ENCODE measurements at regions not wholly inside any gene's neighbourhood (a gene's known extent, or its start where the extent isn't known, plus 50 kb on each side); places are given as distances from the start of the nearest gene placed in this dataset.

GRCh38 chr12:116429826-116430360 is 129.3 kb upstream of the MAP1LC3B2 start:
- no peak for TF ChIP-seq RFX5 (IDR thresholded peaks at IDR 0.05; ENCODE audit: low read depth, low read length)
- no peak for TF ChIP-seq NFE2L2 (IDR thresholded peaks at IDR 0.05; ENCODE audit: low read depth, low read length)
- no peak for TF ChIP-seq ELK1 (IDR thresholded peaks at IDR 0.05; ENCODE audit: borderline replicate concordance, low read depth, low read length)
- no peak for TF ChIP-seq USF2 (IDR thresholded peaks at IDR 0.05; ENCODE audit: low read depth, low read length)
- TF ChIP-seq RAD21 (IDR thresholded peaks at IDR 0.05; ENCODE audit: low read length), result no peak
- no peak for TF ChIP-seq MAFK (IDR thresholded peaks at IDR 0.05; ENCODE audit: low read depth, low read length)
- H3K27ac ChIP-seq (ENCODE audit: insufficient read depth, low read length), result no peak overlapping the region
- H2AFZ ChIP-seq (replicated peaks; ENCODE audit: low read length, poor library complexity), result no peak overlapping the region
- no peak overlapping the region for H2BK120ac ChIP-seq (ENCODE audit: low read depth, low read length)
- H3K27me3 ChIP-seq (ENCODE audit: control insufficient read depth, insufficient read depth, low read length), result no peaks in the 10 kb centered on the region
- intact Hi-C loops (cut with micrococcal nuclease), result loop anchor here (2.0 to 10.0 kb wide), 6 partner anchors 48 to 433 kb away; no protein-coding TSS in a partner anchor
- H3K4me2 ChIP-seq (ENCODE audit: low read depth, low read length), result no peak overlapping the region
- H3K4me1 ChIP-seq (ENCODE audit: control insufficient read depth, insufficient read depth, low read length), result peaks cover 17% of the 10 kb centered on the region
- H3K23ac ChIP-seq (ENCODE audit: low read depth, low read length), result no peak overlapping the region
- H4K91ac ChIP-seq (ENCODE audit: insufficient read depth, low read depth, low read length), result no peak overlapping the region
- no peak overlapping the region for H4K8ac ChIP-seq (ENCODE audit: low read depth in 2 of 2, low read length in 2 of 2)
- no peak overlapping the region for H2BK20ac ChIP-seq (ENCODE audit: low read depth, low read length)
- H3K36me3 ChIP-seq (ENCODE audit: control insufficient read depth, insufficient read depth, low read length), result no peaks in the 10 kb centered on the region
- H4K20me1 ChIP-seq (ENCODE audit: insufficient read depth, low read length), result no peaks in the 10 kb centered on the region
- H4K5ac ChIP-seq (ENCODE audit: low read depth, low read length), result no peak overlapping the region
- in situ Hi-C loops (cut with MboI; ENCODE audit: low sequenced_read_pairs), result no loop called here
- DNase-seq (no peak), ATAC-seq (ENCODE audit: low read depth) (no peak)
- H2BK5ac ChIP-seq (ENCODE audit: low read depth, low read length, poor library complexity, severe bottlenecking), result no peak overlapping the region
- CTCF ChIA-PET, result interaction anchor here (0.6 to 0.9 kb wide), 2 partner anchors 12 to 53 kb away, joined by 3 to 4 read pairs; no protein-coding TSS in a partner anchor
- H3K4ac ChIP-seq (ENCODE audit: low read depth, low read length), result no peak overlapping the region
- POLR2A ChIA-PET (ENCODE audit: unreplicated experiment), result no interaction called here
- no peak overlapping the region for H3K56ac ChIP-seq (ENCODE audit: extremely low read depth, insufficient read depth, low read length)
- H3K14ac ChIP-seq (replicated peaks; ENCODE audit: low read depth, low read length), result no peak overlapping the region
- H3K79me1 ChIP-seq (ENCODE audit: low read depth in 1 of 2, low read length in 2 of 2), result no peaks in the 10 kb centered on the region
- H3K9me1 ChIP-seq (ENCODE audit: insufficient read depth, low read length), result 0 out of 2 replicates have a peak, but pooled peaks cover 3% of the 10 kb centered on the region
- H2BK15ac ChIP-seq (ENCODE audit: low read depth, low read length), result no peak overlapping the region
- H2AK5ac ChIP-seq (ENCODE audit: low read depth, low read length), result no peak overlapping the region
- peaks cover 3% of the 10 kb centered on the region for H3K9me3 ChIP-seq (ENCODE audit: control insufficient read depth, insufficient read depth, low read length)
- H3K9ac ChIP-seq (ENCODE audit: low read depth, low read length), result no peak overlapping the region
- H3K4me3 ChIP-seq (ENCODE audit: insufficient read depth, low read depth, low read length), result no peak overlapping the region
- dilution Hi-C loops (cut with HindIII; ENCODE audit: low sequenced_read_pairs, unreplicated experiment), result no loop called here
- H2AK9ac ChIP-seq (replicated peaks; ENCODE audit: low read depth, low read length, poor library complexity), result no peak overlapping the region
- BruUV-seq (replicated peaks), result no TSS peak
- WGBS, 2 experiments (ENCODE audit: extremely low coverage in 2 of 2, insufficient read length in 1 of 2), result no CpG with 5 or more reads among the region's 7 CpGs
- H3K18ac ChIP-seq (ENCODE audit: low read depth, low read length), result no peak overlapping the region

Measured in IMR-90 (cell line).